CD14-positive monocyte (primary cell): ENCODE measurements at regions not wholly inside any gene's neighbourhood (a gene's known extent, or its start where the extent isn't known, plus 50 kb on each side); places are given as distances from the start of the nearest gene placed in this dataset.

Experiments used
- DNase-seq, 3 donors: peaks; one replicate each; pipeline ENCODE4 v3.0.0-alpha.2; 2011 to 2022
- H2AFZ ChIP-seq: 2 replicates; pipeline ENCODE4 v1.6.0; 2012; ENCODE audit warnings: mild to moderate bottlenecking, low read depth, low read length, inconsistent platforms; ENCODE audit not compliant: insufficient read depth, poor library complexity, severe bottlenecking
- H3K27ac ChIP-seq, 2 donors: 1 replicate in 1 of 2; 2 replicates in 1 of 2; pipeline ENCODE4 v1.5.1; 2012 to 2013; ENCODE audit warnings: low read length in 2 of 2, control low read depth in 1 of 2, inconsistent platforms in 1 of 2, low read depth in 1 of 2, mild to moderate bottlenecking in 1 of 2
- H3K27me3 ChIP-seq, 2 donors: one replicate each; pipeline versions ENCODE4 v1.6.0 to v1.6.1; 2011 to 2013; ENCODE audit warnings: low read length in 2 of 2; ENCODE audit not compliant: control insufficient read depth in 2 of 2, insufficient read depth in 2 of 2
- H3K36me3 ChIP-seq, 2 donors: replicated peaks in 1 of 2; 1 replicate in 1 of 2; 2 replicates in 1 of 2; pipeline versions ENCODE4 v1.5.1 to v1.6.1; 2012 to 2013; ENCODE audit warnings: low read length in 2 of 2, control low read depth in 1 of 2, inconsistent platforms in 1 of 2, mild to moderate bottlenecking in 1 of 2; ENCODE audit not compliant: insufficient read depth in 2 of 2, control insufficient read depth in 1 of 2
- H3K4me1 ChIP-seq, 2 donors: 1 replicate in 1 of 2; 2 replicates in 1 of 2; pipeline versions ENCODE4 v1.5.1 to v1.6.1; 2012 to 2013; ENCODE audit warnings: low read length in 2 of 2, control low read depth in 1 of 2, inconsistent platforms in 1 of 2, mild to moderate bottlenecking in 1 of 2, moderate library complexity in 1 of 2; ENCODE audit not compliant: insufficient read depth in 2 of 2, control insufficient read depth in 1 of 2
- H3K4me2 ChIP-seq: replicated peaks from 2 replicates; pipeline ENCODE3; 2012; ENCODE audit warnings: low read length, moderate library complexity, mild to moderate bottlenecking; ENCODE audit not compliant: poor library complexity, severe bottlenecking; ENCODE audit errors: extremely low read depth
- H3K4me3 ChIP-seq, 3 experiments: fragments of 200-600 bp in 1 of 3; sonication (generic) in 1 of 3; replicated peaks in 1 of 3; 1 replicate in 2 of 3; 2 replicates in 1 of 3; pipeline ENCODE4 v1.5.1; 2011 to 2013; ENCODE audit warnings: low read length in 3 of 3, mild to moderate bottlenecking in 3 of 3, control low read depth in 2 of 3, low read depth in 2 of 3, inconsistent platforms in 1 of 3, moderate library complexity in 1 of 3
- H3K79me2 ChIP-seq: 2 replicates; pipeline ENCODE4 v1.6.0; 2012; ENCODE audit warnings: mild to moderate bottlenecking, control low read depth, inconsistent platforms, low read length, moderate library complexity; ENCODE audit not compliant: insufficient read depth
- H3K9ac ChIP-seq: 2 replicates; pipeline ENCODE4 v1.6.0; 2017; ENCODE audit warnings: low read length, mild to moderate bottlenecking; ENCODE audit not compliant: insufficient read depth, poor library complexity, severe bottlenecking
- H3K9me3 ChIP-seq, 2 donors: replicated peaks in 1 of 2; 1 replicate in 1 of 2; 2 replicates in 1 of 2; pipeline versions ENCODE4 v1.5.1 to v1.6.1; 2012 to 2013; ENCODE audit warnings: low read length in 2 of 2, control low read depth in 1 of 2; ENCODE audit not compliant: control insufficient read depth in 1 of 2, insufficient read depth in 1 of 2
- H4K20me1 ChIP-seq: 2 replicates; pipeline ENCODE4 v1.6.0; 2012; ENCODE audit warnings: mild to moderate bottlenecking, low read length, control low read depth, moderate library complexity; ENCODE audit not compliant: insufficient read depth
- H3K27ac Mint-ChIP-seq, 7 donors: one replicate each; pipeline ENCODE4 v1.8.0; 2020; ENCODE audit warnings: mild to moderate bottlenecking in 7 of 7, mixed read lengths in 7 of 7, moderate library complexity in 6 of 7, inconsistent platforms in 2 of 7
- H3K27me3 Mint-ChIP-seq, 3 donors: one replicate each; pipeline ENCODE4 v1.8.0; 2021 to 2022; ENCODE audit warnings: low read depth in 3 of 3, mild to moderate bottlenecking in 3 of 3, mixed read lengths in 3 of 3, moderate library complexity in 3 of 3, inconsistent platforms in 1 of 3
- H3K36me3 Mint-ChIP-seq, 2 donors: one replicate each; pipeline ENCODE4 v1.8.0; 2020; ENCODE audit warnings: mixed read lengths in 2 of 2, inconsistent platforms in 1 of 2, mild to moderate bottlenecking in 1 of 2
- H3K4me1 Mint-ChIP-seq: one replicate; pipeline ENCODE4 v1.8.0; 2020; ENCODE audit warnings: mild to moderate bottlenecking, mixed read lengths
- H3K4me3 Mint-ChIP-seq, 2 donors: one replicate each; pipeline ENCODE4 v1.8.0; 2020; ENCODE audit warnings: mild to moderate bottlenecking in 2 of 2, mixed read lengths in 2 of 2, moderate library complexity in 1 of 2
- H3K9me3 Mint-ChIP-seq, 7 donors: one replicate each; pipeline ENCODE4 v1.8.0; 2020 to 2022; ENCODE audit warnings: mixed read lengths in 7 of 7, mild to moderate bottlenecking in 6 of 7, moderate library complexity in 6 of 7, inconsistent platforms in 2 of 7
- CTCF ChIP-seq: fragments of 200-600 bp; IDR thresholded peaks from one replicate; pipeline ENCODE4 v1.8.0; 2022; ENCODE audit warnings: antibody characterized with exemption, mild to moderate bottlenecking
- WGBS: methylation state at CpG from one replicate; pipeline ENCODE4 v1.1.5; 2013; ENCODE audit warnings: missing lambda C conversion rate; ENCODE audit not compliant: insufficient coverage; 5-methylcytosine and 5-hydroxymethylcytosine counted together
- intact Hi-C, 2 donors: fragments of 100-400 bp; cut with micrococcal nuclease; formaldehyde crosslinking; loops; one replicate each; pipeline versions ENCODE4 v1.15.0 to v1.15.1; 2023

- no peak overlapping the region for H2AFZ ChIP-seq
- H3K4me2 ChIP-seq: no peak overlapping the region
- H3K36me3 ChIP-seq: no peaks in the 10 kb centered on the region
- no peak for DNase-seq
- Mint-ChIP-seq H3K4me3 (no peak overlapping the region), H3K27ac (no peak overlapping the region), H3K27me3 (no peaks in the 10 kb centered on the region), H3K4me1 (no peaks in the 10 kb centered on the region), H3K9me3 (peaks cover 0 to 5% (median 0%) of the 10 kb centered on the region in 7 donors), H3K36me3 (no peaks in the 10 kb centered on the region)
- no peaks in the 10 kb centered on the region for H4K20me1 ChIP-seq
- no peaks in the 10 kb centered on the region for H3K4me1 ChIP-seq
- WGBS: 100% methylated on average over 1 of the region's 3 CpGs
- H3K27ac ChIP-seq: no peak overlapping the region
- no peak for TF ChIP-seq CTCF
- no peak overlapping the region for H3K4me3 ChIP-seq
- no peaks in the 10 kb centered on the region for H3K9me3 ChIP-seq
- intact Hi-C loops: no loop called here
- H3K9ac ChIP-seq: no peak overlapping the region
- no peaks in the 10 kb centered on the region for H3K27me3 ChIP-seq
- H3K79me2 ChIP-seq: no peaks in the 10 kb centered on the region
Observed at GRCh38 chr18:29080946-29081345, 904.0 kb upstream of the CDH2 start.

- Histone ChIP-seq H3K9ac (no peak overlapping the region), H3K36me3 (no peaks in the 10 kb centered on the region), H3K9me3 (no peaks in the 10 kb centered on the region), H4K20me1 (no peaks in the 10 kb centered on the region), H3K27ac (no peak overlapping the region), H3K27me3 (no peaks in the 10 kb centered on the region), H3K4me1 (no peaks in the 10 kb centered on the region), H3K4me3 (no peak overlapping the region), H3K79me2 (no peaks in the 10 kb centered on the region), H2AFZ (no peak overlapping the region), H3K4me2 (no peak overlapping the region)
- DNase-seq: no peak
- WGBS: 100% methylated on average over 3 of the region's 3 CpGs
- no peak for TF ChIP-seq CTCF
- no peak overlapping the region for H3K4me3 Mint-ChIP-seq
- peaks cover 0 to 3% (median 0%) of the 10 kb centered on the region in 7 donors for H3K9me3 Mint-ChIP-seq
- no peaks in the 10 kb centered on the region for H3K27me3 Mint-ChIP-seq
- intact Hi-C loops: loop anchor here in 1 of 2 donors (10.0 kb wide), 1 partner anchor 57 kb away; no protein-coding TSS in a partner anchor
- H3K4me1 Mint-ChIP-seq: no peaks in the 10 kb centered on the region
- H3K27ac Mint-ChIP-seq: no peak overlapping the region
- no peaks in the 10 kb centered on the region for H3K36me3 Mint-ChIP-seq
Observed at GRCh38 chr18:29078273-29078672, 901.3 kb upstream of the CDH2 start.
